ENCODE measurements at regions not wholly inside any gene's neighbourhood (a gene's known extent, or its start where the extent isn't known, plus 50 kb on each side); places are given as distances from the start of the nearest gene placed in this dataset.

DNA sequence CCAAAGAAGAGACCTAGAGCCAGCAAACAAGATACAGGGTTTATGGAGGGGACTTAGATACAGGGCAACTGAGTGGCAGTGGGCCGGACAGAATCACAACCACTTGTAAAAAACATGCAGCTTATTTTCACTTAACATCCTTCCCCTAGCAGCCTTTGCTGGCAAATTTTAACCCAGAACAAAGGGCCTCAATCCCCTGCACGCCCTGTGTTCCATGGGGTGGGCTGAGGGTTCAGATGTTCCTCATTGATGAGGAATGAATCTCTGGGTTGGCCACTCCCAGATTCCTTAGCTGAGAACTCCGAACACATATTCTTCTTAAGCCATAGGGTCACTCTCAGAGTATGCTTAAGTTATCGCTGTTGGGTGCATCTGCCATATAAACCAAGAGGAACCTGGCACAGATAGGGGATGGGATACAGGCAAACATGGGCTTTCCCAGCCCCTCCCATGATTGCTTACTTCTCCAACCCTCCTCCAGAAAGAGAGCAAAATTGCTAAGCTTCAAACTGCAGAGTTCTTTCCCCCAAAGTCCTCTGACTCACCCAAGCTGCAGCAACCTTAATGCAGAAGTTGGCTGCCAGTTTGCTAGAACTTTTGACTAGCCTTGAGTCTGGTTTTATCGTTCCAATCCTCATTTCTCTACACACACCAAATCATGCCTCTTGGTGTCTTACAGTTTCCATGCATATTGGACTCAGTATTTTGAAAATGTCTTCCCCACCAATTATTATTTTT is 146.9 kb downstream of the CD47 start:
- TF ChIP-seq, protein P1, sequence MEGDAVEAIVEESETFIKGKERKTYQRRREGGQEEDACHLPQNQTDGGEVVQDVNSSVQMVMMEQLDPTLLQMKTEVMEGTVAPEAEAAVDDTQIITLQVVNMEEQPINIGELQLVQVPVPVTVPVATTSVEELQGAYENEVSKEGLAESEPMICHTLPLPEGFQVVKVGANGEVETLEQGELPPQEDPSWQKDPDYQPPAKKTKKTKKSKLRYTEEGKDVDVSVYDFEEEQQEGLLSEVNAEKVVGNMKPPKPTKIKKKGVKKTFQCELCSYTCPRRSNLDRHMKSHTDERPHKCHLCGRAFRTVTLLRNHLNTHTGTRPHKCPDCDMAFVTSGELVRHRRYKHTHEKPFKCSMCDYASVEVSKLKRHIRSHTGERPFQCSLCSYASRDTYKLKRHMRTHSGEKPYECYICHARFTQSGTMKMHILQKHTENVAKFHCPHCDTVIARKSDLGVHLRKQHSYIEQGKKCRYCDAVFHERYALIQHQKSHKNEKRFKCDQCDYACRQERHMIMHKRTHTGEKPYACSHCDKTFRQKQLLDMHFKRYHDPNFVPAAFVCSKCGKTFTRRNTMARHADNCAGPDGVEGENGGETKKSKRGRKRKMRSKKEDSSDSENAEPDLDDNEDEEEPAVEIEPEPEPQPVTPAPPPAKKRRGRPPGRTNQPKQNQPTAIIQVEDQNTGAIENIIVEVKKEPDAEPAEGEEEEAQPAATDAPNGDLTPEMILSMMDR (conservative IDR thresholded peaks at IDR 0.05), result no peak
- TF ChIP-seq ZFX (IDR thresholded peaks at IDR 0.05), result no peak
